ENCODE measurements at regions not wholly inside any gene's neighbourhood (a gene's known extent, or its start where the extent isn't known, plus 50 kb on each side); places are given as distances from the start of the nearest gene placed in this dataset.

DNA sequence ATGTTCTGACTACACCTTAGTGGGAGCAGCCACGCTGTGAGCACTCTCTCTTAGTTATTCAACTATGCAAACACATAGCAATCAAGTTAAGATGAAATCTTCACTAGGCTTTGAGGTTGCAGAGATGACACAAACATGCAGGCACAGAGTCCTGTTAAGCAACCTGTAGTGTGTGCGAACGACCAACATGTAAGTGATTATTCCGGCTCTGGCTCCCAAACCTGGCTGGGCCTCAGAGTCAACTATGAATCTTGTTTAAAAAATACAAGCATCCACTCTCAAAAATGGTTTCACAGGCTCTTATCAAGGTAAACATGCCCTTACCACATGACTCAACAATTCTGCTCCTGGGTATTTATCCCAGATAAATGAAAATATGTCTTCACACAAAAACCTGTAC lies 91.4 kb downstream of the IRS2 start:
- no peak overlapping the region for H3K27ac ChIP-seq
- H3K4me3 ChIP-seq = no peak overlapping the region
- no peaks in the 10 kb centered on the region for H3K27me3 ChIP-seq
- no peaks in the 10 kb centered on the region for H3K36me3 ChIP-seq
- peaks cover 3% of the 10 kb centered on the region for H3K4me1 ChIP-seq (ENCODE audit: low read depth)
- H3K9me3 ChIP-seq (ENCODE audit: low read depth) = no peaks in the 10 kb centered on the region
- DNase-seq (ENCODE audit: low read depth in 1 of 2, low spot score in 1 of 2) = no peak
- TF ChIP-seq, protein P1, sequence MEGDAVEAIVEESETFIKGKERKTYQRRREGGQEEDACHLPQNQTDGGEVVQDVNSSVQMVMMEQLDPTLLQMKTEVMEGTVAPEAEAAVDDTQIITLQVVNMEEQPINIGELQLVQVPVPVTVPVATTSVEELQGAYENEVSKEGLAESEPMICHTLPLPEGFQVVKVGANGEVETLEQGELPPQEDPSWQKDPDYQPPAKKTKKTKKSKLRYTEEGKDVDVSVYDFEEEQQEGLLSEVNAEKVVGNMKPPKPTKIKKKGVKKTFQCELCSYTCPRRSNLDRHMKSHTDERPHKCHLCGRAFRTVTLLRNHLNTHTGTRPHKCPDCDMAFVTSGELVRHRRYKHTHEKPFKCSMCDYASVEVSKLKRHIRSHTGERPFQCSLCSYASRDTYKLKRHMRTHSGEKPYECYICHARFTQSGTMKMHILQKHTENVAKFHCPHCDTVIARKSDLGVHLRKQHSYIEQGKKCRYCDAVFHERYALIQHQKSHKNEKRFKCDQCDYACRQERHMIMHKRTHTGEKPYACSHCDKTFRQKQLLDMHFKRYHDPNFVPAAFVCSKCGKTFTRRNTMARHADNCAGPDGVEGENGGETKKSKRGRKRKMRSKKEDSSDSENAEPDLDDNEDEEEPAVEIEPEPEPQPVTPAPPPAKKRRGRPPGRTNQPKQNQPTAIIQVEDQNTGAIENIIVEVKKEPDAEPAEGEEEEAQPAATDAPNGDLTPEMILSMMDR (IDR thresholded peaks at IDR 0.05; ENCODE audit: low read depth, low read length) = no peak

DNA sequence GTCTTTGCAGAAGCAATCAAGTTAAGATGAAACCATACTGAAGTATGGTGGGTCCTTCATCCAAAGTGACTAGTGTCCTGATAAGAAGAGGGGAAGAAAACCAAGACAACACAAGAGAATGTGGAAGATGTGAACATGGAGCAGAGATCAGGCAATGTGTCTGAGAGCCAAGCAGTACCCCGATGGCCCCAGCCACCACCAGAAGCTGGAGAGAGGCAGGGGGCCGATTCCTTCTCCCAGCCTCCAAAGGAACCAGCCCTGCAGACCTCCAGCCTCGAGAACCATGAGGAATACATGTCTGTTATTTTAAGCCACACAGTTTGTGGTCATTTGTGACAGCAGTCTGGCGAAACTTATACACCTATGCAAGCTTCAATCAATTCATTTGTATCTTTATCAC lies 93.2 kb downstream of the IRS2 start:
- no peak overlapping the region for H3K27ac ChIP-seq
- no peaks in the 10 kb centered on the region for H3K36me3 ChIP-seq
- TF ChIP-seq, protein P1 (IDR thresholded peaks at IDR 0.05; ENCODE audit: low read depth, low read length) = no peak
- no peaks in the 10 kb centered on the region for H3K9me3 ChIP-seq (ENCODE audit: low read depth)
- H3K4me1 ChIP-seq (ENCODE audit: low read depth) = no peaks in the 10 kb centered on the region
- H3K4me3 ChIP-seq = no peak overlapping the region
- H3K27me3 ChIP-seq = no peaks in the 10 kb centered on the region
- DNase-seq (ENCODE audit: low read depth in 1 of 2, low spot score in 1 of 2) = no peak

DNA sequence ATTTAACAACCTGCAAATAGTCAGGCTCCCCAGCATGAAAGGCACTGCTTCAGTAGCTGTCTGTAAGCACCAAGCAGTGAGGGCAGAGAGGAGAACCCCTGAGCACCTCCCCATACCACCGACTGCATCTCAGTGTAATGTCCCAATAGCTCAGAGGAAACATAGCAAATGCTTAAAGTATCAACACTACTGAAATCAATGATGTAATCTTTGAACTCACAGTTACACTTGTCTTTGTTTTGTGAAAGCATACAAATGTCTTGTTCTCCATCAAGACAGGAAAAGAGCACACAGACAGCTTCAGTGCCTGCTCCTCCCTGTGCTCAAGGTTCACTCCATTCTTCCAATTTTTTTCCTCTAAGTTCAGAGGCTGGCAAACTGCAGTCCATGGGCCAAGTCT lies 94.7 kb downstream of the IRS2 start:
- no peaks in the 10 kb centered on the region for H3K27me3 ChIP-seq
- TF ChIP-seq, protein P1 (IDR thresholded peaks at IDR 0.05; ENCODE audit: low read depth, low read length) = no peak
- H3K36me3 ChIP-seq = no peaks in the 10 kb centered on the region
- no peak for DNase-seq (ENCODE audit: low read depth in 1 of 2, low spot score in 1 of 2)
- no peak overlapping the region for H3K4me3 ChIP-seq
- no peaks in the 10 kb centered on the region for H3K9me3 ChIP-seq (ENCODE audit: low read depth)
- no peaks in the 10 kb centered on the region for H3K4me1 ChIP-seq (ENCODE audit: low read depth)
- no peak overlapping the region for H3K27ac ChIP-seq

DNA sequence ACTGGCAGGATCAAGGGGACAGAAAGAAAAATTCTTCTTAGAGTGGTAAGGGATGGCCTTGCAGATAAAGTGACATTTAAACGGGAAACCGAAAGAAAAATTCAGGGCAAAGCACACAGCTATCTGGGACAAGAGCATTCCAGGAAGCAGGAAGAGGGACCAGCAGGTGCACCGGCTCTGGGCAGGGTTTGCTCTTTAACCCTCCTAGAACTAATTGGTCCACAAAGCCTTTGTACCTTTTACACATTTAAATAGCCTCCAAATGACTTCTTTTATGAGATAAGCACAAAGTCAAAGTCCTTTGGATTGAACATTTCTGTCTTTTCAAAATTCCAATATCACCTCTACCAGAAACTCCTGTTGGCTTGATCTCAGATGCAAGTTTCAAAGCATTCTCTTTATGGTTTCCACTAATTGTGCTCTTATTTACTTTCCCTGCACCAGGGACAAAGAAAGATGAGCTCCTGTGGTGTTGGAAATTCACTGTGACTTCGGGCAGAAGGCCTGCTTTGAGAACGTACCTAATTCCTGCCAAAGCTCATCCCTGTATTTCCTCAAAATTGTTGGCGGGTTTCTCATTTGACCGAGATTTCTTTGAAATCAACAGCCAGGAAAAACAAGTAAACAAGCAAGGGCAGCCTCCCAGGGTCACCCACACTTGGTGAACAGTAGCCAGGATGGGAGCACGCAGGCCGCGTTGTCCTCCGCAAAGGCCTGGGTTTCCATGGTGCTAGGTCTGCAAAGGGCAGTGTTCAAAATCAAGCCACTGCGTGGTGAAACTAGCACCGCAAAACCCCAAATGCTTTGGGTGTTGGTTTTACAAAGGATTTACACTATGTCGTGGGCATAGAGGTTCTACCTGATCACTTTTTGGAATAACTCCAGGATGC lies 98.6 kb downstream of the IRS2 start:
- H3K9me3 ChIP-seq (ENCODE audit: low read depth) = no peaks in the 10 kb centered on the region
- DNase-seq (ENCODE audit: low read depth in 1 of 2, low spot score in 1 of 2) = no peak
- no peaks in the 10 kb centered on the region for H3K36me3 ChIP-seq
- no peak overlapping the region for H3K27ac ChIP-seq
- no peak overlapping the region for H3K4me3 ChIP-seq
- no peaks in the 10 kb centered on the region for H3K27me3 ChIP-seq
- TF ChIP-seq, protein P1 (IDR thresholded peaks at IDR 0.05; ENCODE audit: low read depth, low read length) = no peak
- peaks cover 3% of the 10 kb centered on the region for H3K4me1 ChIP-seq (ENCODE audit: low read depth)

DNA sequence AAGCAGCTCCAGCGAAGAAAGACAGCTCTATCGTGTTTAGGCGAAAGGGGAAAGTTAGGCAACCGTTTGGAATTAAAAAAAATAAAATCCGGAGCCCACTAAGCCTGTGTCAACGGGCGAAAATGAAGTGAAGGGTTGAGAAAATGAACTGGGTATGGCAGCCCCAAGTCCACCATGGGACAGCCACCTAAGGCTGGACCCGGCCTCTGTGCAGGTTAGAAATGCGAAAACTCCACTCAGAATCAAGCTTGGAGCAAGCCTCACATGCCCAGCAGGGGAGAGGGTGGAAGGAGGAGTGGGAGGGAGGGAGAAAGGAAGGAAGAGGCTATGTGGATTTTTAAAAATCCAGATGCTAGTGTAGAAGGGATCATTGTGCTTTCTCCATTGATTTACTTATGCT lies 101.2 kb downstream of the IRS2 start:
- no peak for DNase-seq (ENCODE audit: low read depth in 1 of 2, low spot score in 1 of 2)
- H3K27me3 ChIP-seq = no peaks in the 10 kb centered on the region
- TF ChIP-seq, protein P1 (IDR thresholded peaks at IDR 0.05; ENCODE audit: low read depth, low read length) = no peak
- no peak overlapping the region for H3K4me3 ChIP-seq
- H3K9me3 ChIP-seq (ENCODE audit: low read depth) = no peaks in the 10 kb centered on the region
- H3K27ac ChIP-seq = no peak overlapping the region
- H3K36me3 ChIP-seq = no peaks in the 10 kb centered on the region
- peaks cover 6% of the 10 kb centered on the region for H3K4me1 ChIP-seq (ENCODE audit: low read depth)
